GM12872 (cell line): ENCODE measurements at regions not wholly inside any gene's neighbourhood (a gene's known extent, or its start where the extent isn't known, plus 50 kb on each side); places are given as distances from the start of the nearest gene placed in this dataset.

ENCODE experiments used
- TF ChIP-seq, protein P1 (sequence below): IDR thresholded peaks from 3 replicates; pipeline ENCODE4 v1.5.1; 2011; ENCODE audit warnings: low read depth, mild to moderate bottlenecking, low read length, moderate library complexity; ENCODE audit not compliant: insufficient read depth

DNA sequence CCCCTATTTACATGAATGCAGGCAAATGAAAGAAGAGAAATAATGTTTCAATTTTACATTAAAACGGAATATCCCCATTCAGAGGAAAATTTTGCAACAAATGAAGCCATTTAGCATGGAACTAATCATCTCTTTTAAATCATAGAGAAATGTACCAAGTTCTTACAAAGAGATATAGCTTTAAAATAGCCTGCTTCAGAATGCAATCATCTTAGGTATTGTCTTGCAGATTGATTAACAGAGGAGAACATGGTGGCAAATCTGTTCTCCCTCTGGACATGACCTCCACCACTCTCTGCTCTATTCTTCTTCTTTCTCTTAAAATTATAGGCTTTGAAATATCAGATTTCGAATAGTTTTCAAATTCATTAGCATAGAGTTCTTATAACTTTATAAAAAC, 155.7 kb upstream of the DTNBP1 start:
- TF ChIP-seq, protein P1, sequence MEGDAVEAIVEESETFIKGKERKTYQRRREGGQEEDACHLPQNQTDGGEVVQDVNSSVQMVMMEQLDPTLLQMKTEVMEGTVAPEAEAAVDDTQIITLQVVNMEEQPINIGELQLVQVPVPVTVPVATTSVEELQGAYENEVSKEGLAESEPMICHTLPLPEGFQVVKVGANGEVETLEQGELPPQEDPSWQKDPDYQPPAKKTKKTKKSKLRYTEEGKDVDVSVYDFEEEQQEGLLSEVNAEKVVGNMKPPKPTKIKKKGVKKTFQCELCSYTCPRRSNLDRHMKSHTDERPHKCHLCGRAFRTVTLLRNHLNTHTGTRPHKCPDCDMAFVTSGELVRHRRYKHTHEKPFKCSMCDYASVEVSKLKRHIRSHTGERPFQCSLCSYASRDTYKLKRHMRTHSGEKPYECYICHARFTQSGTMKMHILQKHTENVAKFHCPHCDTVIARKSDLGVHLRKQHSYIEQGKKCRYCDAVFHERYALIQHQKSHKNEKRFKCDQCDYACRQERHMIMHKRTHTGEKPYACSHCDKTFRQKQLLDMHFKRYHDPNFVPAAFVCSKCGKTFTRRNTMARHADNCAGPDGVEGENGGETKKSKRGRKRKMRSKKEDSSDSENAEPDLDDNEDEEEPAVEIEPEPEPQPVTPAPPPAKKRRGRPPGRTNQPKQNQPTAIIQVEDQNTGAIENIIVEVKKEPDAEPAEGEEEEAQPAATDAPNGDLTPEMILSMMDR: no peak

DNA sequence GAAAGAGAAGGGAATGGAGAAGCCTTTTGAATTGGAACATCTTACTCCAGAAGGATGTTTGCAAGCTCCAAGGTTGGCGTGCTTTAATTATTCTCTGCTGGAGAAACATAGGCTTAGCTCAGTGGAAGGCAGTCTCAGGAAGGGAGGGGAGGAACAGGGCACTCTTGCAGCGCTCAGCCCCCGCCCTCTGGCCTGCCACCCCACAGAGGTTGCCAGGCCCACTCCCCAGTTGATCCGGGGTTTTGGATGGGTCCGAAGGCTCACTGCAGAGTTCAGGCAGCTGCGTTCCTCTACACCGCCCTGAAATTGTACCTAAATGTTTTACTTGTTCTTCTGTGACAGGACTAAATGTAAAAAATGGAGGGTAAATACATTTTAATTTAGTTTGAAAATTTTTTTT, 155.2 kb upstream of the DTNBP1 start:
- TF ChIP-seq, protein P1: no peak

DNA sequence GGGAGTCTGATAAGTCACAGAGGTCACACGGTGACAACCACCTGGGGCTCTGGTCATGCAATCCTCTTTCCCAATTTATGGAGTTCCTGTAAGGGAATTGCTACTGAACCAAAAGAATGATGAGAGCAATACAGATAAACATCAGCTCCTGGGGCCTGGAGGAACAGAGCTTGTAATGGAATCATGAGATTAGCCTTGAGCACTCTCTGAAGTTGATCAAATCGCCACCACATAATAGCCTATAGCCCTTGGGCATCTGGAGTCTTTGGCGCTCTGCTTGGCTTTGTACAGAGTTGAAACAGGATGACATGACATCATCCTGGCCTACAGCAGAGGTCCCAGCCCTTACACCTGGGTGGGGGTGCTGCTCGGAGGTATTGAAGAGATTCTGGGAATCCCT, 154.3 kb upstream of the DTNBP1 start:
- TF ChIP-seq, protein P1: no peak

DNA sequence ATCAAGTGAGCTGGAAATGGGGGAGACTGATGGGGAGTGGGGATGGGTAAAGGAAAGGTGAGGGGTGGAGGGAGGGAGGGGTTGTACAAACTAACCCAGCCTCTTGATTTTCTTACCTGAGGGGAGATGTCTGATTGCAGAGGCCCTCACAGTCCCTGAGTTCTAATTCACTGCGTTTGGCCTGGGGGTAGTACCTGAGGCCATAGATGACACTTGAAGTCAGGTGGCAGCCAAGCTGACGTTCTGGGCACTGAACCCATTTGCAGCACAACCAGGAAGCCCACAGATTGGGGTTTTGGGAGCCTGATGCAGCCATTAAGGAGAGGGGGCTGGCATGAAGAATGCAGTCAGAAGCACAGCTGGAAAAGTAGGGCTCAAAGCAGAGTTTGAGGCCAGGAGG, 153.8 kb upstream of the DTNBP1 start:
- TF ChIP-seq, protein P1: no peak

DNA sequence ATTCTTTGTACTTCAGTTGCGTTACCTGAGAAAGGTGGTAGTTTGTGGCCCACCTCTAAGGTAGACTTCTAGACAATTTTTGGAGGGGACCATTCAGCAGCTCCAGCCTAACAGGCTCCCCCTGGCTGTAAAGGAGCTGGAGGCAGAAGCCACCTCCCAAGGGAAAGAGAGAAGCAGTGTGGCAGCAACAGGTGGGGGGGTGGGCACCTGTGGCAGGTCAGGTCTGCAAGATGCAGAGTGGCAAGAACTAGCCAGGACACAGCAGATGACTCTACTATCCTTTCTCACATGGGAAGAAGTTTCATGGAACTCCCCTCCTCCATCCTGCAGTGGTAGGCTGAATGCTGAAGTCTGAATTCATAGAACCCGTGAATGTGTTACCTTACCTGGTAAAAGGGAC, 148.3 kb upstream of the DTNBP1 start:
- TF ChIP-seq, protein P1: no peak

DNA sequence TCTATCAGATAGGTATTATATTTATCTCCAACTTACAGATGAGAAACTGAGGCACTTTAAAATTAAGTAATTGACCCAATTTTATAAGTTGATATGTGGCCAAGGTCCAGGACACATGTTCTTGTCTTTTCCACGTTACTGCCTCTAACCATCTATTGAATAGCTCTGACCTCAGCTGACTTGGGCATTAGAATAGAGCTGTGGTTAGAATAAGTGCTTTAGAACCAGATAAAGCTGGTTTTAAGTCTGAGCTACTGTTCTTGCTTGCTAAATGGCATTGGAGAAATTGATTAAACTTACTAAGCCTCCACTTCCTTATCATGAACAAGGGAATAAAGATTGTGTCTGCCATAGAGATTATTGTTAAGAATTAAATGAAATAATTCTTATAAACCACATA, 147.8 kb upstream of the DTNBP1 start:
- TF ChIP-seq, protein P1: no peak

DNA sequence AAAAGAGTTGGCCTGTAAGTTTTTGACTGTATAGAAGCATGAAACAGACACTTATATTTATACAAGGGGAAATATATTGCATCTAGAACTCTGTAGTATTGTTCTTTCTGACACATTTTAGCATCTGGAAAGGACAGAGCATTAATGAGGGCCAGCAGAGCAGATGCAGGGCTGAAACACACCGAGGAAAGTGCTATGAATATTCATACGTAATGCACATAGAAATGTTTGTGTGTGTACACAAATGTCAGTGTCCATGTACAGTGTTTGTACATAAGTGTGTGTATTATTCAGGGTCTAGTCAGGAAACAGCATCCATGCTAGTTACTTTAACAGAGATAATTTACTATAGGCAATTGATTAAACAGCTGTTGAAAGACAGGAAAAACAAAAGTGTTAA, 146.5 kb upstream of the DTNBP1 start:
- TF ChIP-seq, protein P1: no peak
